Pancreas (tissue), 10 donors: ENCODE measurements at regions not wholly inside any gene's neighbourhood (a gene's known extent, or its start where the extent isn't known, plus 50 kb on each side); places are given as distances from the start of the nearest gene placed in this dataset.
A peak's percentile ranks its signal among the peaks of the same experiment; 100 is the strongest.

Experiments used
- ATAC-seq, 4 donors: fragments of 200-7000 bp; cut with Tn5 transposase; one replicate each; pipeline versions ENCODE4 v1.8.0 to v1.9.1; 2020; ENCODE audit warnings: mild to moderate bottlenecking in 4 of 4, moderate library complexity in 4 of 4
- DNase-seq, 6 donors: peaks; one replicate each; pipeline ENCODE4 v3.0.0-alpha.2; 2020
- FAIRE-seq: peaks from 2 replicates; lab custom pipeline; 2012; peaks lifted over from hg19 to GRCh38; lab: Jason Lieb, UNC
- H3K27ac ChIP-seq, 4 donors: fragments of 200-600 bp; sonication (generic); 1 replicate in 3 of 4; 2 replicates in 1 of 4; pipeline versions ENCODE4 v1.5.0 to v1.8.0; 2020
- H3K27me3 ChIP-seq, 4 donors: fragments of 200-600 bp; one replicate each; pipeline ENCODE4 v1.8.0; 2021
- H3K36me3 ChIP-seq, 3 donors: fragments of 200-600 bp; sonication (generic) in 1 of 3; one replicate each; pipeline versions ENCODE4 v1.5.0 to v1.8.0; 2020 to 2021
- H3K4me1 ChIP-seq, 3 donors: fragments of 200-600 bp; one replicate each; pipeline ENCODE4 v1.8.0; 2021
- H3K4me3 ChIP-seq, 4 donors: fragments of 200-600 bp; sonication (generic) in 2 of 4; one replicate each; pipeline versions ENCODE4 v1.5.0 to v1.8.0; 2020 to 2021
- H3K9me3 ChIP-seq, 4 donors: fragments of 200-600 bp; one replicate each; pipeline ENCODE4 v1.8.0; 2021
- WGBS, 2 donors: extraction: QIAGEN DNeasy Blood & Tissue Kit; methylation state at CpG; one replicate each; pipeline ENCODE4 v1.1.7; 2013; 5-methylcytosine and 5-hydroxymethylcytosine counted together
- intact Hi-C, 3 donors: fragments of 100-400 bp; cut with DNase I; formaldehyde crosslinking; loops; one replicate each; pipeline versions ENCODE4 v1.11.1 to v1.14.2; 2022
- TF ChIP-seq, protein P1 (sequence below), 4 donors: fragments of 200-600 bp; sonication (generic) in 3 of 4; IDR thresholded peaks; one replicate each; pipeline versions ENCODE4 v1.5.0 to v1.8.0; 2021; ENCODE audit warnings: antibody characterized with exemption in 4 of 4
- donor health status: healthy with polysubstance abuse.
- donor health status: DM: no; HTN: no; CAD: no; lungs with moderate emphysema.
- donor health status: DM: no; HTN: no; CAD: no.
- donor health status: control.
- donor health status: control.
- donor health status: Bipolar disorder and iron deficiency.
- donor health status: DM: yes; HTN: yes; CAD: no.
- donor health status: DM: no; HTN: no; CAD: no.
- donor health status: DM: no; HTN: no; CAD: no.
- donor health status: DM: yes; HTN: yes; CAD: no.

DNA sequence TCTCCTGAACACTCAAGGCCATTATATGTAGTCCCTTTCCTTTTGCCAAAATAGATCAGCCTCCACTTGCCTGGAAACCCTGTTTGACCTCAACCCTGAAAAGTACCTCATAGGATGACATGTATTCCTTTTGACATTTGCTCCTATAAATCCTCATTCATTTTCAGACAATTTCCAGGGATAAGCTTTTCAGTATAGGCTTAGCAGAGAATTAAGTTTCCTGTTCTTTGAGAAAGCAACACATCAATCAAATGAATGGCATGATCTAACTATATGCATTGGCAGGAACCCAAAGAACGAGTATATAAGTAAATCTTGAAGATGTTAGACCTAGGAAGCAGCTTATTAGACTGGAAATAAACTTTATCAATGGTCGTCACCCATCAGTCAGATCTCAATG, 483.0 kb downstream of the CCDC85A start:
- H3K9me3 ChIP-seq, result no peaks in the 10 kb centered on the region
- TF ChIP-seq, protein P1, sequence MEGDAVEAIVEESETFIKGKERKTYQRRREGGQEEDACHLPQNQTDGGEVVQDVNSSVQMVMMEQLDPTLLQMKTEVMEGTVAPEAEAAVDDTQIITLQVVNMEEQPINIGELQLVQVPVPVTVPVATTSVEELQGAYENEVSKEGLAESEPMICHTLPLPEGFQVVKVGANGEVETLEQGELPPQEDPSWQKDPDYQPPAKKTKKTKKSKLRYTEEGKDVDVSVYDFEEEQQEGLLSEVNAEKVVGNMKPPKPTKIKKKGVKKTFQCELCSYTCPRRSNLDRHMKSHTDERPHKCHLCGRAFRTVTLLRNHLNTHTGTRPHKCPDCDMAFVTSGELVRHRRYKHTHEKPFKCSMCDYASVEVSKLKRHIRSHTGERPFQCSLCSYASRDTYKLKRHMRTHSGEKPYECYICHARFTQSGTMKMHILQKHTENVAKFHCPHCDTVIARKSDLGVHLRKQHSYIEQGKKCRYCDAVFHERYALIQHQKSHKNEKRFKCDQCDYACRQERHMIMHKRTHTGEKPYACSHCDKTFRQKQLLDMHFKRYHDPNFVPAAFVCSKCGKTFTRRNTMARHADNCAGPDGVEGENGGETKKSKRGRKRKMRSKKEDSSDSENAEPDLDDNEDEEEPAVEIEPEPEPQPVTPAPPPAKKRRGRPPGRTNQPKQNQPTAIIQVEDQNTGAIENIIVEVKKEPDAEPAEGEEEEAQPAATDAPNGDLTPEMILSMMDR (IDR thresholded peaks at IDR 0.05), result no peak
- no peak for FAIRE-seq
- WGBS, 2 donors, result 26 to 40% methylated on average over 2 of the region's 2 CpGs
- no peak overlapping the region for H3K27ac ChIP-seq
- intact Hi-C loops, result no loop called here
- ATAC-seq, result no peak
- H3K36me3 ChIP-seq, result no peaks in the 10 kb centered on the region
- H3K4me1 ChIP-seq, result no peaks in the 10 kb centered on the region
- H3K4me3 ChIP-seq, result no peak overlapping the region
- no peak for DNase-seq
- no peaks in the 10 kb centered on the region for H3K27me3 ChIP-seq

DNA sequence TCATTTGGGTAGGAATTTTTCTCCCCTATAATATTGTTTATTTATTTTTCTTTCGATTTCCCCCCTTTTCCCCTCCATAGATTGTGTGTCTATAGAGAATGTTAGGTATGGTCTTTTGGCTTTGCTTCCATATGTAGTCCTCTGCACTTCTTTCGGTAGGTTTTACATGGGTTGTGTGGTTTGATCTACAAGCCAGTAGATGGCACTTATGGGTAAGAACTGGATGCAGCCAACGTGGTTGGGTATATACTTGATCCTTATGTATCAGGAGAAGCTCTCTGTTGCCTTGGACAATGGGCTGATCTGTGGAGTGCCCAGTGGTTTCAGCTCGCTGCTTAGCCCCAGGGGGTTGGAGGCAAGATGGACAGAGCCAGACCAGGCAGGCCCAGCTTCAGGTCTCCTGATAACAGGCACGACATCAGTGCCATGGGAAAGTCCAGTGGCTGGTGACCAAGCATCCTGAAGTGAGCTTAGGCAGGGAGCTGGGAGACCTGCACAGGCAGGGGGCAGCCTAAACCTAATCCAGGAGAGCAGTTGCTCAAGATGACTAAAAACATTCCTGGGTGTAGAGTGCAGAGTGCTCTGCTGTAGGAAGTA, 488.3 kb downstream of the CCDC85A start:
- 44 to 65% methylated on average over 5 of the region's 5 CpGs for WGBS, 2 donors
- Histone ChIP-seq H3K27ac (no peak overlapping the region), H3K4me1 (no peaks in the 10 kb centered on the region), H3K9me3 (no peaks in the 10 kb centered on the region), H3K27me3 (no peaks in the 10 kb centered on the region), H3K36me3 (no peaks in the 10 kb centered on the region), H3K4me3 (no peak overlapping the region)
- intact Hi-C loops, result no loop called here
- TF ChIP-seq, protein P1 (IDR thresholded peaks at IDR 0.05), result no peak
- no peak for ATAC-seq
- FAIRE-seq, result no peak
- peak in 1 of 6 donors; percentile 26 for DNase-seq

DNA sequence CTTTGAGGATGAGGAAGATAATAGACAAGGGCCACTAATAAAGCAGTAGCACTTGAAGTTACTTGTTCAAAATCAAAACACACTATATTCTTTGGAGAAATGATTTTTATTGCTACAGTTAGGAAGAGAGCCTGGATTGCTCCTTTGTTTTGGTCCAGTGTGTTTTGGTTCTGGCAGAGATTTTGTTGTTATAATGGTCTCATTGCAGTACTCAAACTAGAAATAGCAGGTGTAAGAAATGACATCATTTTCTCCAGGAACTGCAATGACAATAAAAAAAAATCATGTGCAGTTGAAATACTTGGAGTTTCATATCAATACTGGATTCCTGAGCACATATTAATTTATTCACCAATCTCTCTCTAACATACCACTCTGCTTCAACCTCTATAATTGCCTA, 490.3 kb downstream of the CCDC85A start:
- intact Hi-C loops, result no loop called here
- FAIRE-seq (no peak), ATAC-seq (no peak)

DNA sequence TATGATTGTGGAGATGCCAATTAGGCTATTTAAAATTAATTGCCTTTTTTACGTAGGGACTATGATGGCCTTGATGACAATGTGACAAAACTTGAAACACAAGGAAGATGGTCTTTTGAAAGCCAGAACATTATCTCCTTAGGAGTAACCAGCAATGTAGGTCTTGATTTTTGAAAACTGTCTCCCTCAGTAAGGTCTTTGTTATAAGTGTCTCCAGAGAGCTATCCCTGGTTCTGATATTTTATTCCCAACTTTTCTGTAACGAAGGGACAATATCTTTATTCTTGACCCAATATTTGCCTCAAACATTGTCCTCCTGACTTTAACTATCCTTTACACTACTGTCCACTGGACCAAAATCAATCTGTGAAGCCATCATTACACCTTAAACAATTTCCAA, 493.2 kb downstream of the CCDC85A start:
- no peak overlapping the region for H3K27ac ChIP-seq
- WGBS, 2 donors, result 41 to 50% methylated on average over 2 of the region's 2 CpGs
- no peak for DNase-seq
- H3K9me3 ChIP-seq, result no peaks in the 10 kb centered on the region
- H3K4me1 ChIP-seq, result no peaks in the 10 kb centered on the region
- no peaks in the 10 kb centered on the region for H3K36me3 ChIP-seq
- TF ChIP-seq, protein P1 (IDR thresholded peaks at IDR 0.05), result no peak
- H3K27me3 ChIP-seq, result no peaks in the 10 kb centered on the region
- intact Hi-C loops, result no loop called here
- FAIRE-seq, result no peak
- no peak overlapping the region for H3K4me3 ChIP-seq
- no peak for ATAC-seq

More for the DNA sequence above, 490.3 kb downstream of the CCDC85A start:
- Histone ChIP-seq H3K9me3 (no peaks in the 10 kb centered on the region), H3K27ac (no peak overlapping the region), H3K4me1 (no peaks in the 10 kb centered on the region), H3K4me3 (no peak overlapping the region), H3K36me3 (no peaks in the 10 kb centered on the region), H3K27me3 (no peaks in the 10 kb centered on the region)
- no peak for DNase-seq
- TF ChIP-seq, protein P1 (IDR thresholded peaks at IDR 0.05), result no peak

DNA sequence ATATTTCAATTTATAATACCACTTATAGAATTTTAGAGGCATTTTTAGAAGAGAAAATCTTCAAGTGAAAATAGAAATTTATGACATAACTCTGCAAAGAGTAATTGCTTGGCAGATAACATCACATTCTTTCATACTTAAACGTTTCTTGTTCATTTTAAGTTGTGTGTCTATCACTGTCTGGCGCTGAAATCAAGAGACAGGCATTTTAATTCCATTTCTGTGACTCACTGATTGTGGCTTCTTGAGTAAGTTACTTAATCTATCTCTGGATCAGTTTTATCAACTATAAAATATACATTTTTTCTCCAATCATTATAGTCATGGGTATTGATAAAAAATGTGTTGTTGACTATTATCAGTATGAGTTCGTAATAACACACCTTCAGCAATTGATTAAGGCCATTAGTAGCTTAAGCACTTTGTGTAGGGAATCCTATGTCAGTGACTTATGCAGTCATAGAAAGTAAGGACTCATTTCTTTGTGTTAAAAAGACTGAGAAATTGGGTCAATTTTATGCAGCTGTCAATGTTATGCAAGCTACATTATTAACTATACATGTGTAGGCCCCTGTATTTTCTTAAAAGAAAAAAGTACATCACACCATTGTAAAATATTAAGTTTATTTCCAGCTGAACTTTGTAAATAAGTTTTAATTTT, 497.3 kb downstream of the CCDC85A start:
- Histone ChIP-seq H3K36me3 (no peaks in the 10 kb centered on the region), H3K9me3 (no peaks in the 10 kb centered on the region), H3K4me1 (no peaks in the 10 kb centered on the region), H3K27me3 (no peaks in the 10 kb centered on the region), H3K27ac (no peak overlapping the region), H3K4me3 (no peak overlapping the region)
- intact Hi-C loops, result no loop called here
- TF ChIP-seq, protein P1 (IDR thresholded peaks at IDR 0.05), result no peak
- 46 to 48% methylated on average over 3 of the region's 3 CpGs for WGBS, 2 donors
- FAIRE-seq, result no peak
- ATAC-seq, result no peak
- DNase-seq, result no peak
